Ishikawa (cell line): ENCODE measurements at regions not wholly inside any gene's neighbourhood (a gene's known extent, or its start where the extent isn't known, plus 50 kb on each side); places are given as distances from the start of the nearest gene placed in this dataset.

ENCODE experiments used
- EGR1 ChIP-seq: IDR thresholded peaks from 2 replicates; pipeline ENCODE4 v1.6.1; 2012
- TEAD4 ChIP-seq: IDR thresholded peaks from 2 replicates; pipeline ENCODE4 v1.6.1; 2012
- TF ChIP-seq, protein P1 (sequence below): IDR thresholded peaks from 2 replicates; pipeline ENCODE4 v1.6.1; 2012
- TF ChIP-seq, protein P2 (sequence below): IDR thresholded peaks from 2 replicates; pipeline ENCODE4 v1.6.1; 2012; ENCODE audit warnings: low read depth, mild to moderate bottlenecking

DNA sequence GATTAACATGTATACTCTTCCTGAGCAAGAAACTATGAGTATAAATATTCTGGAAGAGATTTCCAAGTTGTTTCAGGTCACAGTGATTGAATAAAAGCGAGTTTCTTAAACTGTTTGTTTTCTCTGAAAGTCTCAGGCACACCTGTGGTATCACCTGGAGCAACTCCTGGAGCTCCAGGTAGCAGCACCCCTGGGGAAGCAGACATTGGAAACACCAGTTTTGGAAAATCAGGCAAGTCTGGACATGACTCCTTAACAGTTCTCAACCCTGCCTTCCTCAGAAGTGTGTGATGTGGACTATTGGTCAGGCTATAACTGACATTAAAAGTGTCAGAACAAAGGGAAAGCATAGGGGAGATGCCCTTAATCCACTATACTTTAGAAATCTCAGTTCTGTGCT is 217.6 kb upstream of the CNTN1 start:
- TF ChIP-seq, protein P1, sequence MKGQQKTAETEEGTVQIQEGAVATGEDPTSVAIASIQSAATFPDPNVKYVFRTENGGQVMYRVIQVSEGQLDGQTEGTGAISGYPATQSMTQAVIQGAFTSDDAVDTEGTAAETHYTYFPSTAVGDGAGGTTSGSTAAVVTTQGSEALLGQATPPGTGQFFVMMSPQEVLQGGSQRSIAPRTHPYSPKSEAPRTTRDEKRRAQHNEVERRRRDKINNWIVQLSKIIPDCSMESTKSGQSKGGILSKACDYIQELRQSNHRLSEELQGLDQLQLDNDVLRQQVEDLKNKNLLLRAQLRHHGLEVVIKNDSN, result no peak
- TF ChIP-seq, protein P2, sequence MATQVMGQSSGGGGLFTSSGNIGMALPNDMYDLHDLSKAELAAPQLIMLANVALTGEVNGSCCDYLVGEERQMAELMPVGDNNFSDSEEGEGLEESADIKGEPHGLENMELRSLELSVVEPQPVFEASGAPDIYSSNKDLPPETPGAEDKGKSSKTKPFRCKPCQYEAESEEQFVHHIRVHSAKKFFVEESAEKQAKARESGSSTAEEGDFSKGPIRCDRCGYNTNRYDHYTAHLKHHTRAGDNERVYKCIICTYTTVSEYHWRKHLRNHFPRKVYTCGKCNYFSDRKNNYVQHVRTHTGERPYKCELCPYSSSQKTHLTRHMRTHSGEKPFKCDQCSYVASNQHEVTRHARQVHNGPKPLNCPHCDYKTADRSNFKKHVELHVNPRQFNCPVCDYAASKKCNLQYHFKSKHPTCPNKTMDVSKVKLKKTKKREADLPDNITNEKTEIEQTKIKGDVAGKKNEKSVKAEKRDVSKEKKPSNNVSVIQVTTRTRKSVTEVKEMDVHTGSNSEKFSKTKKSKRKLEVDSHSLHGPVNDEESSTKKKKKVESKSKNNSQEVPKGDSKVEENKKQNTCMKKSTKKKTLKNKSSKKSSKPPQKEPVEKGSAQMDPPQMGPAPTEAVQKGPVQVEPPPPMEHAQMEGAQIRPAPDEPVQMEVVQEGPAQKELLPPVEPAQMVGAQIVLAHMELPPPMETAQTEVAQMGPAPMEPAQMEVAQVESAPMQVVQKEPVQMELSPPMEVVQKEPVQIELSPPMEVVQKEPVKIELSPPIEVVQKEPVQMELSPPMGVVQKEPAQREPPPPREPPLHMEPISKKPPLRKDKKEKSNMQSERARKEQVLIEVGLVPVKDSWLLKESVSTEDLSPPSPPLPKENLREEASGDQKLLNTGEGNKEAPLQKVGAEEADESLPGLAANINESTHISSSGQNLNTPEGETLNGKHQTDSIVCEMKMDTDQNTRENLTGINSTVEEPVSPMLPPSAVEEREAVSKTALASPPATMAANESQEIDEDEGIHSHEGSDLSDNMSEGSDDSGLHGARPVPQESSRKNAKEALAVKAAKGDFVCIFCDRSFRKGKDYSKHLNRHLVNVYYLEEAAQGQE, result no peak
- no peak for TF ChIP-seq TEAD4
- no peak for TF ChIP-seq EGR1
